CD14-positive monocyte (primary cell): ENCODE measurements at regions not wholly inside any gene's neighbourhood (a gene's known extent, or its start where the extent isn't known, plus 50 kb on each side); places are given as distances from the start of the nearest gene placed in this dataset.

Experiments
- DNase-seq, 3 donors: peaks; one replicate each; pipeline ENCODE4 v3.0.0-alpha.2; 2011 to 2022
- H2AFZ ChIP-seq: 2 replicates; pipeline ENCODE4 v1.6.0; 2012; ENCODE audit warnings: mild to moderate bottlenecking, low read depth, low read length, inconsistent platforms; ENCODE audit not compliant: insufficient read depth, poor library complexity, severe bottlenecking
- H3K27ac ChIP-seq, 2 donors: 1 replicate in 1 of 2; 2 replicates in 1 of 2; pipeline ENCODE4 v1.5.1; 2012 to 2013; ENCODE audit warnings: low read length in 2 of 2, control low read depth in 1 of 2, inconsistent platforms in 1 of 2, low read depth in 1 of 2, mild to moderate bottlenecking in 1 of 2
- H3K27me3 ChIP-seq, 2 donors: one replicate each; pipeline versions ENCODE4 v1.6.0 to v1.6.1; 2011 to 2013; ENCODE audit warnings: low read length in 2 of 2; ENCODE audit not compliant: control insufficient read depth in 2 of 2, insufficient read depth in 2 of 2
- H3K36me3 ChIP-seq, 2 donors: replicated peaks in 1 of 2; 1 replicate in 1 of 2; 2 replicates in 1 of 2; pipeline versions ENCODE4 v1.5.1 to v1.6.1; 2012 to 2013; ENCODE audit warnings: low read length in 2 of 2, control low read depth in 1 of 2, inconsistent platforms in 1 of 2, mild to moderate bottlenecking in 1 of 2; ENCODE audit not compliant: insufficient read depth in 2 of 2, control insufficient read depth in 1 of 2
- H3K4me1 ChIP-seq, 2 donors: 1 replicate in 1 of 2; 2 replicates in 1 of 2; pipeline versions ENCODE4 v1.5.1 to v1.6.1; 2012 to 2013; ENCODE audit warnings: low read length in 2 of 2, control low read depth in 1 of 2, inconsistent platforms in 1 of 2, mild to moderate bottlenecking in 1 of 2, moderate library complexity in 1 of 2; ENCODE audit not compliant: insufficient read depth in 2 of 2, control insufficient read depth in 1 of 2
- H3K4me2 ChIP-seq: replicated peaks from 2 replicates; pipeline ENCODE3; 2012; ENCODE audit warnings: low read length, moderate library complexity, mild to moderate bottlenecking; ENCODE audit not compliant: poor library complexity, severe bottlenecking; ENCODE audit errors: extremely low read depth
- H3K4me3 ChIP-seq, 3 experiments: fragments of 200-600 bp in 1 of 3; sonication (generic) in 1 of 3; replicated peaks in 1 of 3; 1 replicate in 2 of 3; 2 replicates in 1 of 3; pipeline ENCODE4 v1.5.1; 2011 to 2013; ENCODE audit warnings: low read length in 3 of 3, mild to moderate bottlenecking in 3 of 3, control low read depth in 2 of 3, low read depth in 2 of 3, inconsistent platforms in 1 of 3, moderate library complexity in 1 of 3
- H3K79me2 ChIP-seq: 2 replicates; pipeline ENCODE4 v1.6.0; 2012; ENCODE audit warnings: mild to moderate bottlenecking, control low read depth, inconsistent platforms, low read length, moderate library complexity; ENCODE audit not compliant: insufficient read depth
- H3K9ac ChIP-seq: 2 replicates; pipeline ENCODE4 v1.6.0; 2017; ENCODE audit warnings: low read length, mild to moderate bottlenecking; ENCODE audit not compliant: insufficient read depth, poor library complexity, severe bottlenecking
- H3K9me3 ChIP-seq, 2 donors: replicated peaks in 1 of 2; 1 replicate in 1 of 2; 2 replicates in 1 of 2; pipeline versions ENCODE4 v1.5.1 to v1.6.1; 2012 to 2013; ENCODE audit warnings: low read length in 2 of 2, control low read depth in 1 of 2; ENCODE audit not compliant: control insufficient read depth in 1 of 2, insufficient read depth in 1 of 2
- H4K20me1 ChIP-seq: 2 replicates; pipeline ENCODE4 v1.6.0; 2012; ENCODE audit warnings: mild to moderate bottlenecking, low read length, control low read depth, moderate library complexity; ENCODE audit not compliant: insufficient read depth
- H3K27ac Mint-ChIP-seq, 7 donors: one replicate each; pipeline ENCODE4 v1.8.0; 2020; ENCODE audit warnings: mild to moderate bottlenecking in 7 of 7, mixed read lengths in 7 of 7, moderate library complexity in 6 of 7, inconsistent platforms in 2 of 7
- H3K27me3 Mint-ChIP-seq, 3 donors: one replicate each; pipeline ENCODE4 v1.8.0; 2021 to 2022; ENCODE audit warnings: low read depth in 3 of 3, mild to moderate bottlenecking in 3 of 3, mixed read lengths in 3 of 3, moderate library complexity in 3 of 3, inconsistent platforms in 1 of 3
- H3K36me3 Mint-ChIP-seq, 2 donors: one replicate each; pipeline ENCODE4 v1.8.0; 2020; ENCODE audit warnings: mixed read lengths in 2 of 2, inconsistent platforms in 1 of 2, mild to moderate bottlenecking in 1 of 2
- H3K4me1 Mint-ChIP-seq: one replicate; pipeline ENCODE4 v1.8.0; 2020; ENCODE audit warnings: mild to moderate bottlenecking, mixed read lengths
- H3K4me3 Mint-ChIP-seq, 2 donors: one replicate each; pipeline ENCODE4 v1.8.0; 2020; ENCODE audit warnings: mild to moderate bottlenecking in 2 of 2, mixed read lengths in 2 of 2, moderate library complexity in 1 of 2
- H3K9me3 Mint-ChIP-seq, 7 donors: one replicate each; pipeline ENCODE4 v1.8.0; 2020 to 2022; ENCODE audit warnings: mixed read lengths in 7 of 7, mild to moderate bottlenecking in 6 of 7, moderate library complexity in 6 of 7, inconsistent platforms in 2 of 7
- WGBS: methylation state at CpG from one replicate; pipeline ENCODE4 v1.1.5; 2013; ENCODE audit warnings: missing lambda C conversion rate; ENCODE audit not compliant: insufficient coverage; 5-methylcytosine and 5-hydroxymethylcytosine counted together
- intact Hi-C, 2 donors: fragments of 100-400 bp; cut with micrococcal nuclease; formaldehyde crosslinking; loops; one replicate each; pipeline versions ENCODE4 v1.15.0 to v1.15.1; 2023
- TF ChIP-seq, protein P1 (sequence below): fragments of 200-600 bp; IDR thresholded peaks from one replicate; pipeline ENCODE4 v1.8.0; 2022; ENCODE audit warnings: antibody characterized with exemption, mild to moderate bottlenecking

DNA sequence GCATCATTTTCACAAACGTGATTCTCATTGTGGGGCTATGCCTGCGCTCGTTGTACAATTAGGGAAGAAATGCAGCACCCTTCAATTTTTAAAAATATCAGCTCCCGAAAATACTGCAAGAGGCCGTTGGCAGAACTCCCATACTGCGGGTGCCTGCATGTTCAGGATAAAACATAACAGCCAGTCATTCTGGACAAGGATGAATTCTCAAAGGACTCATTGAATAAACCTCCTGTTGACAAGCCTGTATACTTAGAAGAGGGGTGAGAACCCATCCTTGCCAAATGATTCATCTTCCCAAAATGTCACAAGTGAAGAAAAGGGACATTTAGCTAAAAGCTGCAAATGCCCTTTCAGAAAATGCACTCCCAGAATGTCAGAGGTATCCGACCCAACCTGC is 141.9 kb downstream of the CSNK2A3 start:
- Histone ChIP-seq H3K79me2 (no peaks in the 10 kb centered on the region), H3K4me3 (no peak overlapping the region), H2AFZ (no peak overlapping the region), H3K27me3 (peaks cover 0 to 3% of the 10 kb centered on the region in 2 donors), H3K9ac (no peak overlapping the region), H3K27ac (no peak overlapping the region), H3K4me2 (no peak overlapping the region), H3K9me3 (no peaks in the 10 kb centered on the region), H4K20me1 (no peaks in the 10 kb centered on the region), H3K4me1 (no peaks in the 10 kb centered on the region), H3K36me3 (no peaks in the 10 kb centered on the region)
- WGBS: 94% methylated on average over 6 of the region's 7 CpGs
- Mint-ChIP-seq H3K36me3 (no peaks in the 10 kb centered on the region), H3K27ac (no peak overlapping the region), H3K9me3 (peaks cover 0 to 3% (median 0%) of the 10 kb centered on the region in 7 donors), H3K4me3 (no peak overlapping the region), H3K27me3 (peaks cover 4 to 5% (median 4%) of the 10 kb centered on the region in 3 donors), H3K4me1 (no peaks in the 10 kb centered on the region)
- DNase-seq: no peak
- TF ChIP-seq, protein P1, sequence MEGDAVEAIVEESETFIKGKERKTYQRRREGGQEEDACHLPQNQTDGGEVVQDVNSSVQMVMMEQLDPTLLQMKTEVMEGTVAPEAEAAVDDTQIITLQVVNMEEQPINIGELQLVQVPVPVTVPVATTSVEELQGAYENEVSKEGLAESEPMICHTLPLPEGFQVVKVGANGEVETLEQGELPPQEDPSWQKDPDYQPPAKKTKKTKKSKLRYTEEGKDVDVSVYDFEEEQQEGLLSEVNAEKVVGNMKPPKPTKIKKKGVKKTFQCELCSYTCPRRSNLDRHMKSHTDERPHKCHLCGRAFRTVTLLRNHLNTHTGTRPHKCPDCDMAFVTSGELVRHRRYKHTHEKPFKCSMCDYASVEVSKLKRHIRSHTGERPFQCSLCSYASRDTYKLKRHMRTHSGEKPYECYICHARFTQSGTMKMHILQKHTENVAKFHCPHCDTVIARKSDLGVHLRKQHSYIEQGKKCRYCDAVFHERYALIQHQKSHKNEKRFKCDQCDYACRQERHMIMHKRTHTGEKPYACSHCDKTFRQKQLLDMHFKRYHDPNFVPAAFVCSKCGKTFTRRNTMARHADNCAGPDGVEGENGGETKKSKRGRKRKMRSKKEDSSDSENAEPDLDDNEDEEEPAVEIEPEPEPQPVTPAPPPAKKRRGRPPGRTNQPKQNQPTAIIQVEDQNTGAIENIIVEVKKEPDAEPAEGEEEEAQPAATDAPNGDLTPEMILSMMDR: no peak
- intact Hi-C loops: no loop called here

- no peaks in the 10 kb centered on the region for H3K79me2 ChIP-seq
- peaks cover 0 to 3% of the 10 kb centered on the region in 2 donors for H3K27me3 ChIP-seq
- no peaks in the 10 kb centered on the region for H3K36me3 Mint-ChIP-seq
- H3K4me3 Mint-ChIP-seq: no peak overlapping the region
- H3K9ac ChIP-seq: no peak overlapping the region
- H3K4me3 ChIP-seq: no peak overlapping the region
- no peak overlapping the region for H3K27ac ChIP-seq
- no peak overlapping the region for H2AFZ ChIP-seq
- no peaks in the 10 kb centered on the region for H3K9me3 ChIP-seq
- intact Hi-C loops: no loop called here
- no peak for DNase-seq
- no peaks in the 10 kb centered on the region for H4K20me1 ChIP-seq
- peaks cover 0 to 3% (median 0%) of the 10 kb centered on the region in 7 donors for H3K9me3 Mint-ChIP-seq
- WGBS: no CpG with 5 or more reads among the region's 3 CpGs
- no peak overlapping the region for H3K27ac Mint-ChIP-seq
- no peaks in the 10 kb centered on the region for H3K4me1 ChIP-seq
- TF ChIP-seq, protein P1: no peak
- no peaks in the 10 kb centered on the region for H3K36me3 ChIP-seq
- H3K27me3 Mint-ChIP-seq: peaks cover 4 to 6% (median 4%) of the 10 kb centered on the region in 3 donors
- no peak overlapping the region for H3K4me2 ChIP-seq
- no peaks in the 10 kb centered on the region for H3K4me1 Mint-ChIP-seq
These were observed 142.6 kb downstream of the CSNK2A3 start for GRCh38 chr11:11210446-11210845.
